ENCODE measurements at regions not wholly inside any gene's neighbourhood (a gene's known extent, or its start where the extent isn't known, plus 50 kb on each side); places are given as distances from the start of the nearest gene placed in this dataset.
A peak's percentile ranks its signal among the peaks of the same experiment; 100 is the strongest.
"Not testable (repeated sequence)": the region's sequence is repeated elsewhere in the genome, so short reads cannot be mapped to it uniquely, and the experiment has no call there.

- intact Hi-C loops (cut with DNase I); ATAC-seq; H3K4me3 ChIP-seq; DNase-seq; H3K27me3 ChIP-seq; H3K4me1 ChIP-seq; H3K36me3 ChIP-seq; H3K27ac ChIP-seq: not testable (repeated sequence)
- 80 to 83% methylated on average over 8 of the region's 8 CpGs for WGBS, 2 donors
- peaks cover 0 to 12% (median 0%) of the 10 kb centered on the region in 11 donors for H3K9me3 ChIP-seq
Observed at GRCh38 chr7:56803336-56803735, 328.9 kb downstream of the ZNF479 start.

- H3K27me3 ChIP-seq; H3K4me3 ChIP-seq; H3K36me3 ChIP-seq; H3K4me1 ChIP-seq; H3K27ac ChIP-seq; DNase-seq; intact Hi-C loops (cut with DNase I): not testable (repeated sequence)
- peaks cover 0 to 12% (median 0%) of the 10 kb centered on the region in 11 donors for H3K9me3 ChIP-seq
- peak in 1 of 8 donors; percentile 22 for ATAC-seq
- 67% methylated on average over 2 of the region's 9 CpGs; no CpG with 5 or more reads in 1 of the 2 donors for WGBS, 2 donors
Observed at GRCh38 chr7:56802191-56802590, 330.0 kb downstream of the ZNF479 start.

- not testable (repeated sequence) for ATAC-seq
Observed at GRCh38 chr7:56801774-56802173, 330.5 kb downstream of the ZNF479 start.

GRCh38 chr7:56798876-56799275 is 333.4 kb downstream of the ZNF479 start:
- intact Hi-C loops (cut with DNase I); H3K27ac ChIP-seq; H3K4me1 ChIP-seq; H3K4me3 ChIP-seq; ATAC-seq; H3K9me3 ChIP-seq; DNase-seq; H3K36me3 ChIP-seq; H3K27me3 ChIP-seq: not testable (repeated sequence)
- WGBS, 2 donors: 82 to 88% methylated on average over 5 to 11 of the region's 11 CpGs

More at GRCh38 chr7:56801774-56802173, 330.5 kb downstream of the ZNF479 start:
- H3K27me3 ChIP-seq; H3K4me3 ChIP-seq; DNase-seq; H3K36me3 ChIP-seq; intact Hi-C loops (cut with DNase I); H3K27ac ChIP-seq; H3K4me1 ChIP-seq: not testable (repeated sequence)
- H3K9me3 ChIP-seq: peaks cover 0 to 12% (median 0%) of the 10 kb centered on the region in 11 donors
- WGBS, 2 donors: 48 to 78% methylated on average over 3 to 5 of the region's 10 CpGs

- H3K4me3 ChIP-seq; H3K36me3 ChIP-seq; H3K27me3 ChIP-seq; intact Hi-C loops (cut with DNase I); H3K4me1 ChIP-seq; ATAC-seq; H3K27ac ChIP-seq; DNase-seq: not testable (repeated sequence)
- peaks cover 0 to 24% (median 0%) of the 10 kb centered on the region in 11 donors for H3K9me3 ChIP-seq
- WGBS, 2 donors: 55 to 75% methylated on average over 23 to 38 of the region's 39 CpGs
Observed at GRCh38 chr7:56787474-56787873, 344.8 kb downstream of the ZNF479 start.
